ENCODE measurements at regions not wholly inside any gene's neighbourhood (a gene's known extent, or its start where the extent isn't known, plus 50 kb on each side); places are given as distances from the start of the nearest gene placed in this dataset.
A peak's percentile ranks its signal among the peaks of the same experiment; 100 is the strongest.

- DNase-seq (ENCODE audit: low read depth, low spot score): no peak
- no peaks in the 10 kb centered on the region for H3K9me3 ChIP-seq (ENCODE audit: control insufficient read depth, insufficient read depth, low read length)
- no peak for TF ChIP-seq CTCF (IDR thresholded peaks at IDR 0.05; ENCODE audit: low read depth, low read length)
- POLR2A ChIA-PET: no interaction called here
- peaks cover 15% of the 10 kb centered on the region for H3K27me3 ChIP-seq (ENCODE audit: control insufficient read depth, insufficient read depth, low read length)
- H3K27ac ChIP-seq (ENCODE audit: low read depth, low read length): no peak overlapping the region
- H3K4me3 ChIP-seq (ENCODE audit: low read depth, low read length): no peak overlapping the region
- CTCF ChIA-PET: interaction anchor here (11.5 kb wide), 1 partner anchor 475 kb away, joined by 214 read pairs; no protein-coding TSS in a partner anchor
Measured at GRCh38 chr17:77540975-77541374, 400.2 kb downstream of the SEC14L1 start.

DNA sequence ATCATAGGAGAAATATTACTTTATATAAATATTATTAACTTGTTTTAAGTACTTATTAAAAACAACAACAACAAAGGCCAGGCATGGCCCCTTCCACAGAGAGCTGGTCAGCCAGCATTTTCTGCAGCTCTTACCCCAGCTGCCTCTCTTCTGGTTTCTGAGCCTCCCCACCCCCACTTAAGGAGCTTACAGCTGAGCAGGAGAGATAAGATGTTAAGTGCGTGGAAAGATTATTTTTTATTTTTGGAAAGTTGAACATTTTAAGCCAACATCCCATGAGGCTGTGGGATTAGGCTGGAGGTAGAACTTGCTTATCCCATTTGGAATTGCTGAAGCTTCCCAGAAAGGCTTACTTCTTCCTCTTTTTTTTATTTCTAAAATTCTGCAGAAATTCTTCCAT, 401.2 kb downstream of the SEC14L1 start:
- Histone ChIP-seq H3K27ac (ENCODE audit: low read depth, low read length) (no peak overlapping the region), H3K27me3 (ENCODE audit: control insufficient read depth, insufficient read depth, low read length) (peaks cover 15% of the 10 kb centered on the region), H3K4me3 (ENCODE audit: low read depth, low read length) (no peak overlapping the region), H3K9me3 (ENCODE audit: control insufficient read depth, insufficient read depth, low read length) (no peaks in the 10 kb centered on the region)
- CTCF ChIA-PET: interaction anchor here (1.4 to 11.5 kb wide), 7 partner anchors 10 to 490 kb away, joined by 4 to 214 read pairs (median 8); no protein-coding TSS in a partner anchor
- no peak for TF ChIP-seq CTCF (IDR thresholded peaks at IDR 0.05; ENCODE audit: low read depth, low read length)
- POLR2A ChIA-PET: interaction anchor here (2.0 kb wide), 1 partner anchor 416 kb away, joined by 32 read pairs; the partner anchor contains the start of gene TNRC6C
- DNase-seq (ENCODE audit: low read depth, low spot score): no peak

DNA sequence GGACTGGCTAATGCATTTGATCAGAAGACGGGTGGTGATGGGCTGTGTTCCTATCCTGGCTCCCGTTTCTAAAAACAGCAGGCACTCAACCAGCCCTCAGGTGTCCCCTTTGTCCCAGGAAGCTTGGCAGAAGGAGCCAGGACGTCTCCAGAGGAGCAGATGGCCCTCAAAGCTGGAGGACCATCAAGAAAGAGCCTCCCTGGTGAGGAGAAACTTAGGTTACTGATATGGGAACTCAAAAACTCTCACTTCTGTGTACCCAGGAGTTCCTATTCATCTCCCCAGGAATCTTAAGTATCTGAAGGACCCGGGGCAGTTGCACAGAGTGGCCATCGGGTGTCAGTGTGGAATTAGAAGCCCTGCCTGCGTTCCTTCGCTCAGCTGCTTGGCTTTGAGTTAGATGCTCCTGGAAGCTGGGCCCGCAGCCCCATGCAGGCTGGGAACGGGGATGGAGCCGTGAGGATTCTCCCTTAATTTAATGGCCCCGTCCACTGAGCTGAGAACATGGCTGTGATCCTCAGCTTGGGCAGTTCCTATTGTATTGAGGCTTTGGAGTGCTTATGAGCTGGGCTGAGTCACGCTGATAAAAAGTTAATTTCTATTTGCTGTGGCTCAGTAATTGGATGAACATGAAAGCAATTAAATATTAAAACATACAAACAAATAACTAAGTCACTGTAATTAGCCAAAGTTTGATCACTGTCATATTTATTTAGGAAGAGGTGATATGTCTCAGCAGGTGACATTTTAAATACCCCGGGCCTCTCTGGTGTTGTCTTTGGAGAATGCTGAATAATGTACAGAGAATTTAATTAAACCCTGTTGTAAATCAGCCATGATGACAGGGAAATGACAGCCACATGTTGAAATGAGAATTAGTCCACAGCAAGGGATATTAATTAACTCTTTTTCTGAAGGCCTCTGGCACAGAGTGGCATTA, 402.1 kb downstream of the SEC14L1 start:
- peak; percentile 66 for DNase-seq (ENCODE audit: low read depth, low spot score)
- peaks cover 15% of the 10 kb centered on the region for H3K27me3 ChIP-seq (ENCODE audit: control insufficient read depth, insufficient read depth, low read length)
- no peaks in the 10 kb centered on the region for H3K9me3 ChIP-seq (ENCODE audit: control insufficient read depth, insufficient read depth, low read length)
- TF ChIP-seq CTCF (IDR thresholded peaks at IDR 0.05; ENCODE audit: low read depth, low read length): peak; percentile 98
- H3K4me3 ChIP-seq (ENCODE audit: low read depth, low read length): no peak overlapping the region
- ChIA-PET CTCF (interaction anchor here (0.6 to 11.5 kb wide), 11 partner anchors 10 to 489 kb away, joined by 3 to 214 read pairs (median 5); no protein-coding TSS in a partner anchor), POLR2A (interaction anchor here (0.6 to 2.0 kb wide), 3 partner anchors 140 to 415 kb away, joined by 3 to 32 read pairs (median 5); partner anchors contain the start of gene TNRC6C)
- no peak overlapping the region for H3K27ac ChIP-seq (ENCODE audit: low read depth, low read length)

- CTCF ChIA-PET: interaction anchor here (11.5 kb wide), 1 partner anchor 472 kb away, joined by 214 read pairs; no protein-coding TSS in a partner anchor
- TF ChIP-seq CTCF (IDR thresholded peaks at IDR 0.05; ENCODE audit: low read depth, low read length): no peak
- peaks cover 12% of the 10 kb centered on the region for H3K27me3 ChIP-seq (ENCODE audit: control insufficient read depth, insufficient read depth, low read length)
Measured at GRCh38 chr17:77543801-77544200, 403.0 kb downstream of the SEC14L1 start.

More at GRCh38 chr17:77543801-77544200, 403.0 kb downstream of the SEC14L1 start:
- Histone ChIP-seq H3K4me3 (ENCODE audit: low read depth, low read length) (no peak overlapping the region), H3K9me3 (ENCODE audit: control insufficient read depth, insufficient read depth, low read length) (no peaks in the 10 kb centered on the region; the same call in 1 of the 2 replicates), H3K27ac (ENCODE audit: low read depth, low read length) (no peak overlapping the region)
- POLR2A ChIA-PET: interaction anchor here (0.9 kb wide), 1 partner anchor 415 kb away, joined by 4 read pairs; the partner anchor contains the start of gene TNRC6C
- no peak for DNase-seq (ENCODE audit: low read depth, low spot score)
